Left lung (tissue), 4 donors: ENCODE measurements at regions not wholly inside any gene's neighbourhood (a gene's known extent, or its start where the extent isn't known, plus 50 kb on each side); places are given as distances from the start of the nearest gene placed in this dataset.

Source experiments
- ATAC-seq: fragments of 200-7000 bp; cut with Tn5 transposase; one replicate; pipeline ENCODE4 v1.9.1; 2020; ENCODE audit warnings: moderate library complexity
- DNase-seq, 4 donors: peaks; one replicate each; pipeline ENCODE4 v3.0.0-alpha.2; 2013 to 2020
- H3K27ac ChIP-seq, 2 donors: fragments of 200-600 bp; sonication (generic) in 1 of 2; one replicate each; pipeline versions ENCODE4 v1.5.0 to v1.8.0; 2020 to 2021
- H3K27me3 ChIP-seq, 2 donors: fragments of 200-600 bp; sonication (generic) in 1 of 2; one replicate each; pipeline versions ENCODE4 v1.5.0 to v1.8.0; 2020 to 2021
- H3K36me3 ChIP-seq, 2 donors: fragments of 200-600 bp; sonication (generic) in 1 of 2; one replicate each; pipeline versions ENCODE4 v1.5.0 to v1.8.0; 2020 to 2021
- H3K4me1 ChIP-seq, 2 donors: fragments of 200-600 bp; one replicate each; pipeline ENCODE4 v1.8.0; 2021
- H3K4me3 ChIP-seq, 2 donors: fragments of 200-600 bp; sonication (generic) in 1 of 2; one replicate each; pipeline versions ENCODE4 v1.5.0 to v1.8.0; 2020 to 2021; ENCODE audit warnings: mild to moderate bottlenecking in 1 of 2
- H3K9me3 ChIP-seq, 2 donors: fragments of 200-600 bp; sonication (generic) in 1 of 2; one replicate each; pipeline versions ENCODE4 v1.5.0 to v1.8.0; 2020 to 2021
- CTCF ChIP-seq, 2 donors: fragments of 200-600 bp; sonication (generic) in 1 of 2; IDR thresholded peaks; one replicate each; pipeline versions ENCODE4 v1.5.0 to v1.8.0; 2021; ENCODE audit warnings: antibody characterized with exemption in 2 of 2
- intact Hi-C, 2 donors: fragments of 100-400 bp; cut with DNase I; formaldehyde crosslinking; loops; one replicate each; pipeline versions ENCODE4 v1.11.2 to v1.14.2; 2022
- donor health status: DM: no; HTN: yes; CAD: no.
- donor health status: DM: no; HTN: no; CAD: no.

- intact Hi-C loops: no loop called here
- ATAC-seq (no peak), DNase-seq (no peak)
- H3K4me1 ChIP-seq: no peaks in the 10 kb centered on the region
- H3K9me3 ChIP-seq: no peaks in the 10 kb centered on the region
- no peak overlapping the region for H3K4me3 ChIP-seq
- H3K27me3 ChIP-seq: no peaks in the 10 kb centered on the region
- H3K27ac ChIP-seq: no peak overlapping the region
- no peak for TF ChIP-seq CTCF (IDR thresholded peaks at IDR 0.05)
- no peaks in the 10 kb centered on the region for H3K36me3 ChIP-seq
Observed at GRCh38 chr9:87278971-87279733, 218.5 kb upstream of the DAPK1 start.

GRCh38 chr9:87280421-87280820 lies 217.2 kb upstream of the DAPK1 start:
- intact Hi-C loops: no loop called here
- H3K9me3 ChIP-seq: no peaks in the 10 kb centered on the region
- H3K27ac ChIP-seq: no peak overlapping the region
- DNase-seq (no peak), ATAC-seq (peak; percentile 41)
- no peaks in the 10 kb centered on the region for H3K4me1 ChIP-seq
- H3K27me3 ChIP-seq: no peaks in the 10 kb centered on the region
- H3K4me3 ChIP-seq: no peak overlapping the region
- no peak for TF ChIP-seq CTCF (IDR thresholded peaks at IDR 0.05)
- no peaks in the 10 kb centered on the region for H3K36me3 ChIP-seq

GRCh38 chr9:87282538-87282937 lies 215.1 kb upstream of the DAPK1 start:
- Histone ChIP-seq H3K4me1 (no peaks in the 10 kb centered on the region), H3K27ac (no peak overlapping the region), H3K36me3 (no peaks in the 10 kb centered on the region), H3K4me3 (no peak overlapping the region), H3K27me3 (no peaks in the 10 kb centered on the region), H3K9me3 (no peaks in the 10 kb centered on the region)
- ATAC-seq (no peak), DNase-seq (no peak)
- intact Hi-C loops: no loop called here
- no peak for TF ChIP-seq CTCF (IDR thresholded peaks at IDR 0.05)

GRCh38 chr9:87283585-87283984 lies 214.1 kb upstream of the DAPK1 start:
- no peak overlapping the region for H3K4me3 ChIP-seq
- no peak for TF ChIP-seq CTCF (IDR thresholded peaks at IDR 0.05)
- DNase-seq: no peak
- H3K36me3 ChIP-seq: no peaks in the 10 kb centered on the region
- no peak for ATAC-seq
- no peak overlapping the region for H3K27ac ChIP-seq
- H3K27me3 ChIP-seq: no peaks in the 10 kb centered on the region
- no peaks in the 10 kb centered on the region for H3K4me1 ChIP-seq
- H3K9me3 ChIP-seq: no peaks in the 10 kb centered on the region
- intact Hi-C loops: no loop called here

DNA sequence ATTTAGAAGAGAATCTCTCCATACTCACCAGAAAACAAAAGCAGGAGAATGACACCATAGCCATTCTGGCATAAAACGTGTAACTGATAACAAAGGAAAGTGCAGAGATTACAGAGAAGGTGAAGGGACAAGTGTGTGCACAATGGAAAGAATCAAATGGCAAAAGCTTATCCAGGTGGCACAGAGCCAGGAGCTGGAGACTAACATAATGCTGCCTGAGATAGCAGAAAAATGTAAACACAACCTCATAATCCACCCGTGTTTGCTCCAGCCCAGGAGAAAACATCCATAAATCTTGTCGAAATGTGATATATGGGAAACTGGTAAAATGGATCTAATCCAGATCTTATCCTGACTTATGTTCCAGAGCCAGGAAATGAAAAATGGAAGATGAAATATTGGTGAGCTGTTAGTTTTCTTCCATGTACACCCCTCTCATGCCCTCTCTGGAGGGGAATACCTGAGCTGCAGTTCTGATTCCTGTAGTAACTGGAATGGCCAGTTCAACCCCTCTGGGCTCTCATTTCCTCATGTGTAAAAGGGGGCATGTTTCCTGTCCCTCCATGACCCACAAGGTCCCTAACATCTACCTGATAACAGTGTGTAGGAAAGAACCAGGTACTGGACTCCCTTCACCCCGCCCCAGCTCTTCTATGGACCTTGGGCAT lies 212.3 kb upstream of the DAPK1 start:
- TF ChIP-seq CTCF (IDR thresholded peaks at IDR 0.05): no peak
- DNase-seq (peak in 1 of 4 donors; percentile 33), ATAC-seq (no peak)
- Histone ChIP-seq H3K4me1 (no peaks in the 10 kb centered on the region), H3K27ac (no peak overlapping the region), H3K9me3 (no peaks in the 10 kb centered on the region), H3K27me3 (no peaks in the 10 kb centered on the region), H3K4me3 (no peak overlapping the region), H3K36me3 (no peaks in the 10 kb centered on the region)
- intact Hi-C loops: no loop called here
